OCI-LY7 (cell line): ENCODE measurements at regions not wholly inside any gene's neighbourhood (a gene's known extent, or its start where the extent isn't known, plus 50 kb on each side); places are given as distances from the start of the nearest gene placed in this dataset.
A peak's percentile ranks its signal among the peaks of the same experiment; 100 is the strongest.

Experiments used
- BruUV-seq: library from RNA; stranded (reverse); fragments of 400-500 nt; replicated peaks from 2 replicates; lab custom pipeline; 2021; lab: Mats Ljungman, UMichigan
- CTCF ChIA-PET: fragments of 300-600 bp; sonication (Branson Sonifier 250); formaldehyde crosslinking; loops from one replicate; lab custom pipeline; 2022; ENCODE audit warnings: antibody characterized with exemption; ENCODE audit not compliant: unreplicated experiment; lab: Charles Lee
- POLR2A ChIA-PET: fragments of 300-600 bp; sonication (Branson Sonifier 250); formaldehyde crosslinking; loops from one replicate; lab custom pipeline; 2022; ENCODE audit warnings: antibody characterized with exemption; lab: Charles Lee
- DNase-seq: peaks from one replicate; pipeline ENCODE4 v3.0.0-alpha.2; 2015; ENCODE audit warnings: low spot score
- H2AFZ ChIP-seq: fragments of 200-600 bp; sonication (generic), shearing (Covaris generic); 2 replicates; pipeline ENCODE4 v1.6.1; 2014; ENCODE audit warnings: mild to moderate bottlenecking, antibody characterized with exemption, low read length, moderate library complexity
- H3K27ac ChIP-seq: fragments of 200-600 bp; sonication (generic); 2 replicates; pipeline ENCODE4 v1.5.1; 2014; ENCODE audit warnings: mixed run types, low read depth, mild to moderate bottlenecking, moderate library complexity, low read length, inconsistent platforms; ENCODE audit not compliant: poor library complexity, severe bottlenecking
- H3K36me3 ChIP-seq: fragments of 200-600 bp; sonication (generic); 2 replicates; pipeline ENCODE4 v1.6.1; 2014; ENCODE audit warnings: mild to moderate bottlenecking, antibody characterized with exemption, low read length, moderate library complexity, mixed read lengths; ENCODE audit not compliant: insufficient read depth
- H3K4me1 ChIP-seq: fragments of 200-600 bp; sonication (generic); 2 replicates; pipeline ENCODE4 v1.5.1; 2014; ENCODE audit warnings: mild to moderate bottlenecking, low read length; ENCODE audit not compliant: insufficient read depth, poor library complexity, severe bottlenecking
- H3K4me2 ChIP-seq: fragments of 200-600 bp; sonication (generic); 2 replicates; pipeline ENCODE4 v1.6.1; 2014; ENCODE audit warnings: mild to moderate bottlenecking, low read length
- H3K4me3 ChIP-seq: fragments of 200-600 bp; sonication (generic); 2 replicates; pipeline ENCODE4 v1.5.1; 2014; ENCODE audit warnings: mild to moderate bottlenecking, low read depth, low read length; ENCODE audit not compliant: poor library complexity, severe bottlenecking
- H3K79me2 ChIP-seq: fragments of 200-600 bp; sonication (generic); 2 replicates; pipeline ENCODE4 v1.6.1; 2016; ENCODE audit warnings: low read depth, mild to moderate bottlenecking, low read length, moderate library complexity, mixed read lengths; ENCODE audit not compliant: insufficient read depth
- H3K9me2 ChIP-seq: fragments of 200-600 bp; sonication (generic); 2 replicates; pipeline ENCODE4 v1.6.1; 2016; ENCODE audit warnings: mild to moderate bottlenecking, low read length, mixed read lengths; ENCODE audit not compliant: insufficient read depth
- H3K9me3 ChIP-seq: fragments of 200-600 bp; sonication (generic); 2 replicates; pipeline ENCODE4 v1.6.1; 2014; ENCODE audit warnings: mild to moderate bottlenecking, mixed run types, low read length, mixed read lengths
- H4K20me1 ChIP-seq: fragments of 200-600 bp; sonication (generic); 2 replicates; pipeline ENCODE4 v1.6.1; 2014; ENCODE audit warnings: mild to moderate bottlenecking, antibody characterized with exemption, low read length, moderate library complexity, mixed read lengths; ENCODE audit not compliant: insufficient read depth
- EZH2phosphoT487 ChIP-seq: fragments of 200-600 bp; sonication (generic); IDR thresholded peaks from 2 replicates; pipeline ENCODE4 v1.6.1; 2018; ENCODE audit warnings: low read depth, borderline replicate concordance, mild to moderate bottlenecking, mixed run types, antibody characterized with exemption, low read length, moderate library complexity, mixed read lengths
- intact Hi-C: fragments of 100-400 bp; cut with micrococcal nuclease; formaldehyde crosslinking; loops from one replicate; pipeline ENCODE4 v1.10.0; 2022; ENCODE audit not compliant: unreplicated experiment
- TF ChIP-seq, protein P1 (sequence below): fragments of 200-600 bp; sonication (generic); conservative IDR thresholded peaks from 2 replicates; pipeline ENCODE4 v1.5.1; 2014; ENCODE audit warnings: mild to moderate bottlenecking, antibody characterized with exemption, low read length, moderate library complexity, mixed read lengths

- DNase-seq = no peak
- no peak overlapping the region for H3K4me3 ChIP-seq
- no peaks in the 10 kb centered on the region for H3K9me2 ChIP-seq
- CTCF ChIA-PET = no interaction called here
- intact Hi-C loops = no loop called here
- no peak for TF ChIP-seq EZH2phosphoT487
- TF ChIP-seq, protein P1, sequence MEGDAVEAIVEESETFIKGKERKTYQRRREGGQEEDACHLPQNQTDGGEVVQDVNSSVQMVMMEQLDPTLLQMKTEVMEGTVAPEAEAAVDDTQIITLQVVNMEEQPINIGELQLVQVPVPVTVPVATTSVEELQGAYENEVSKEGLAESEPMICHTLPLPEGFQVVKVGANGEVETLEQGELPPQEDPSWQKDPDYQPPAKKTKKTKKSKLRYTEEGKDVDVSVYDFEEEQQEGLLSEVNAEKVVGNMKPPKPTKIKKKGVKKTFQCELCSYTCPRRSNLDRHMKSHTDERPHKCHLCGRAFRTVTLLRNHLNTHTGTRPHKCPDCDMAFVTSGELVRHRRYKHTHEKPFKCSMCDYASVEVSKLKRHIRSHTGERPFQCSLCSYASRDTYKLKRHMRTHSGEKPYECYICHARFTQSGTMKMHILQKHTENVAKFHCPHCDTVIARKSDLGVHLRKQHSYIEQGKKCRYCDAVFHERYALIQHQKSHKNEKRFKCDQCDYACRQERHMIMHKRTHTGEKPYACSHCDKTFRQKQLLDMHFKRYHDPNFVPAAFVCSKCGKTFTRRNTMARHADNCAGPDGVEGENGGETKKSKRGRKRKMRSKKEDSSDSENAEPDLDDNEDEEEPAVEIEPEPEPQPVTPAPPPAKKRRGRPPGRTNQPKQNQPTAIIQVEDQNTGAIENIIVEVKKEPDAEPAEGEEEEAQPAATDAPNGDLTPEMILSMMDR = no peak
- H3K27ac ChIP-seq = no peak overlapping the region
- no peak overlapping the region for H3K4me2 ChIP-seq
- BruUV-seq = no TSS peak
- no peak overlapping the region for H2AFZ ChIP-seq
- no peaks in the 10 kb centered on the region for H3K79me2 ChIP-seq
- H3K36me3 ChIP-seq = no peaks in the 10 kb centered on the region
- H3K9me3 ChIP-seq = no peaks in the 10 kb centered on the region
- no peaks in the 10 kb centered on the region for H4K20me1 ChIP-seq
- POLR2A ChIA-PET = no interaction called here
- H3K4me1 ChIP-seq = no peaks in the 10 kb centered on the region
Measured at GRCh38 chr15:95252404-95252803, 1021.0 kb downstream of the MCTP2 start.

DNA sequence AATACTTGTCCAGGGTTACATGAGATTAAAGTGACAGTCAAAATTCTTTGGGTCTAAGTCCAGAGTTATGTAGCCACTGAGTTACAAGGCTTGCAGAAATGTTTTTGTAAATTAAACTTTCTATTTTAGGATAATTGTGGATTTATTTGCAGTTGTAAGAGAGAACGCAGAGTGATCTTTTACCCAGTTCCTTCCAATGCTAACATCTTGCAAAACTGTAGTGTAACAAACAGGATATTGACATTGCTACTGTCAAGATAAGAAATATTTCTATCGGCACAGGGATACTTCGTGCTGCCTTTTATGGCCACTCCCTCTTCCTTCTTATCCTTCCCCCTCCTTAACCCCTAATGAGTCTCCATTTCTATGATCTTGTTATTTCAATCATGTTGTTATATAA is 1022.9 kb downstream of the MCTP2 start:
- Histone ChIP-seq H3K4me2 (no peak overlapping the region), H3K79me2 (no peaks in the 10 kb centered on the region), H3K36me3 (no peaks in the 10 kb centered on the region), H3K4me3 (no peak overlapping the region), H2AFZ (no peak overlapping the region), H4K20me1 (no peaks in the 10 kb centered on the region), H3K27ac (no peak overlapping the region), H3K9me3 (no peaks in the 10 kb centered on the region), H3K9me2 (no peaks in the 10 kb centered on the region), H3K4me1 (no peaks in the 10 kb centered on the region)
- intact Hi-C loops = no loop called here
- TF ChIP-seq EZH2phosphoT487 = no peak
- TF ChIP-seq, protein P1 = no peak
- no peak for DNase-seq
- CTCF ChIA-PET = no interaction called here
- POLR2A ChIA-PET = no interaction called here
- BruUV-seq = no TSS peak

GRCh38 chr15:95259513-95259912 is 1028.2 kb downstream of the MCTP2 start:
- ChIA-PET CTCF (no interaction called here), POLR2A (interaction anchor here (0.7 kb wide), 1 partner anchor 1260 kb away, joined by 5 read pairs; no protein-coding TSS in a partner anchor)
- no TSS peak for BruUV-seq
- Histone ChIP-seq H3K4me3 (no peak overlapping the region), H4K20me1 (no peaks in the 10 kb centered on the region), H3K27ac (no peak overlapping the region), H3K9me3 (no peaks in the 10 kb centered on the region), H3K4me1 (no peaks in the 10 kb centered on the region), H2AFZ (no peak overlapping the region), H3K4me2 (no peak overlapping the region), H3K9me2 (no peaks in the 10 kb centered on the region), H3K79me2 (no peaks in the 10 kb centered on the region), H3K36me3 (no peaks in the 10 kb centered on the region)
- peak; percentile 34 for DNase-seq
- intact Hi-C loops = loop anchor here (2.0 kb wide), 1 partner anchor 591 kb away; no protein-coding TSS in a partner anchor
- TF ChIP-seq, protein P1 = peak; percentile 82
- no peak for TF ChIP-seq EZH2phosphoT487
